ENCODE measurements at regions not wholly inside any gene's neighbourhood (a gene's known extent, or its start where the extent isn't known, plus 50 kb on each side); places are given as distances from the start of the nearest gene placed in this dataset.

DNA sequence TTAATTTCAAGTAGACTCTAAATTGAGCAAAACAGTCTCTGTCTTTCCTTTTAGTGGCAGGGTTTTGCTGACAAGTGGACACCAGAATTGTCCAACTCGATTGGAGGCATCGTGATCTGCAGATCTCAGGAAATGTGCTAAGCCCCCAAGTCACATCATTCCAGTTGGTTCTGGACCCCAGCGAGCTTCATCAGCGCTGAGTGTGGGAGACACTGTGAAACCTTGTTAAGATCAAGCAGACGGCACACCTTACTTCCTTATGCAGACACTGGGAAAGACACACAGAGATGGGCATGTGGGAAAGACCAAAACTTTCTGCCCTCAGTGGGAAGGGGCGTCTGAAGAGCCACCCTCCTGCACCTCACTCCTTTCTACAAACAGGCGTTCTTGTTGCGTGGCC is 440.8 kb downstream of the GLRX3 start:
- no peak overlapping the region for H3K27ac ChIP-seq (ENCODE audit: low read length)
- no peaks in the 10 kb centered on the region for H3K36me3 ChIP-seq (ENCODE audit: low read depth, low read length)
- no peaks in the 10 kb centered on the region for H3K27me3 ChIP-seq (ENCODE audit: low read length)
- no peak overlapping the region for H3K4me2 ChIP-seq (ENCODE audit: low read length)
- DNase-seq (no peak), ATAC-seq (no peak)
- H3K79me2 ChIP-seq (ENCODE audit: low read length) = no peaks in the 10 kb centered on the region
- ChIA-PET POLR2A (ENCODE audit: unreplicated experiment) (no interaction called here), CTCF (no interaction called here)
- TF ChIP-seq EZH2 (IDR thresholded peaks at IDR 0.05; ENCODE audit: low read length, unreplicated experiment) (no peak), EZH2phosphoT487 (IDR thresholded peaks at IDR 0.05; ENCODE audit: borderline replicate concordance, low read length) (no peak)
- TF ChIP-seq, protein P1, sequence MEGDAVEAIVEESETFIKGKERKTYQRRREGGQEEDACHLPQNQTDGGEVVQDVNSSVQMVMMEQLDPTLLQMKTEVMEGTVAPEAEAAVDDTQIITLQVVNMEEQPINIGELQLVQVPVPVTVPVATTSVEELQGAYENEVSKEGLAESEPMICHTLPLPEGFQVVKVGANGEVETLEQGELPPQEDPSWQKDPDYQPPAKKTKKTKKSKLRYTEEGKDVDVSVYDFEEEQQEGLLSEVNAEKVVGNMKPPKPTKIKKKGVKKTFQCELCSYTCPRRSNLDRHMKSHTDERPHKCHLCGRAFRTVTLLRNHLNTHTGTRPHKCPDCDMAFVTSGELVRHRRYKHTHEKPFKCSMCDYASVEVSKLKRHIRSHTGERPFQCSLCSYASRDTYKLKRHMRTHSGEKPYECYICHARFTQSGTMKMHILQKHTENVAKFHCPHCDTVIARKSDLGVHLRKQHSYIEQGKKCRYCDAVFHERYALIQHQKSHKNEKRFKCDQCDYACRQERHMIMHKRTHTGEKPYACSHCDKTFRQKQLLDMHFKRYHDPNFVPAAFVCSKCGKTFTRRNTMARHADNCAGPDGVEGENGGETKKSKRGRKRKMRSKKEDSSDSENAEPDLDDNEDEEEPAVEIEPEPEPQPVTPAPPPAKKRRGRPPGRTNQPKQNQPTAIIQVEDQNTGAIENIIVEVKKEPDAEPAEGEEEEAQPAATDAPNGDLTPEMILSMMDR (conservative IDR thresholded peaks at IDR 0.05; ENCODE audit: low read depth, low read length) = no peak
- no peaks in the 10 kb centered on the region for H3F3A ChIP-seq (ENCODE audit: low read length, unreplicated experiment)
- H2AFZ ChIP-seq (ENCODE audit: low read length) = no peak overlapping the region
- no peaks in the 10 kb centered on the region for H3K4me1 ChIP-seq (ENCODE audit: insufficient read depth, low read length)
- no peaks in the 10 kb centered on the region for H3K9me3 ChIP-seq (ENCODE audit: low read length)
- intact Hi-C loops (cut with micrococcal nuclease) = no loop called here
- H3K9me2 ChIP-seq (replicated peaks; ENCODE audit: low read length) = no peaks in the 10 kb centered on the region
- H3K4me3 ChIP-seq (ENCODE audit: low read length) = no peak overlapping the region
- H4K20me1 ChIP-seq (ENCODE audit: low read length) = no peaks in the 10 kb centered on the region
- no TSS peak for BruUV-seq (replicated peaks)
- H3K9ac ChIP-seq (ENCODE audit: low read length) = no peak overlapping the region

DNA sequence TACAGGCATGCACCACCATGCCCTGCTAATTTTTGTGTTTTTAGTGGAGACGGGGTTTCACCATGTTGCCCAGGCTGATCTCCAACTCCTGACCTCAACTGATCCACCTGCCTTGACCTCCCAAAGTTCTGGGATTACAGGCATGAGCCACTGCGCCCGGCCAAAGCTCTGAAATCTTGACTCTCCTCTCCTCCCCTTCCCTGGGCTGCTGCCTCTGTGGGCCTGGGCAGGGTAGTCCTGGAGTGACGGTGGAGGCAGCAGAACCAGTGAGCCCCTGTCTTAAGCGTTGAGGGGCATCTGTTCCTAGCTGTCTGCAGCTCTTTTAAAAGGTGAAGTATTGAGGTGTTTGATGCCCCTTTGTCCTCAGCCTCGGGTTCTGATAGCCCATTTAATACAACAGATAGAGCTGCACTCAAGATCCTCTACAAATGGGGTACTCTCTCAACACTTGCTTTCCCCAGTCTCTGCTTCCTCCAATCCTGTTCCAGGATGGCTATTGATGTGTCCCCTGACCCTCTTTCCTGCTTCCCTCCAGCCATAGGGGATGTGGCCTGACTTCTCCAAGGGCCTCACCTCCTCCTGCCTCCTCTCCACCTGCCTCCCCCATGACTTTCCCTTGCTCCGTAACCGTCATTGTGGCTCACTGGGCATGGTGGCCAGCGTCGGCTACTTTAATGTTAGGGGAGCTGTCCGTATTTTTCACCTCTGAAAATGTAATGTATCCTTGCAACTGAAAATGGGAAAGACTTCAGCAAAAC is 442.5 kb downstream of the GLRX3 start:
- H3K4me2 ChIP-seq (ENCODE audit: low read length) = no peak overlapping the region
- no peaks in the 10 kb centered on the region for H3K36me3 ChIP-seq (ENCODE audit: low read depth, low read length)
- H3F3A ChIP-seq (ENCODE audit: low read length, unreplicated experiment) = no peaks in the 10 kb centered on the region
- no peak overlapping the region for H3K27ac ChIP-seq (ENCODE audit: low read length)
- BruUV-seq (replicated peaks) = no TSS peak
- no peaks in the 10 kb centered on the region for H3K79me2 ChIP-seq (ENCODE audit: low read length)
- no peak overlapping the region for H3K9ac ChIP-seq (ENCODE audit: low read length)
- no peak overlapping the region for H3K4me3 ChIP-seq (ENCODE audit: low read length)
- no peaks in the 10 kb centered on the region for H4K20me1 ChIP-seq (ENCODE audit: low read length)
- H3K27me3 ChIP-seq (ENCODE audit: low read length) = no peaks in the 10 kb centered on the region
- no peak overlapping the region for H2AFZ ChIP-seq (ENCODE audit: low read length)
- no peak for DNase-seq
- intact Hi-C loops (cut with micrococcal nuclease) = no loop called here
- ChIA-PET CTCF (no interaction called here), POLR2A (ENCODE audit: unreplicated experiment) (no interaction called here)
- no peaks in the 10 kb centered on the region for H3K9me2 ChIP-seq (replicated peaks; ENCODE audit: low read length)
- TF ChIP-seq EZH2phosphoT487 (IDR thresholded peaks at IDR 0.05; ENCODE audit: borderline replicate concordance, low read length) (no peak), EZH2 (IDR thresholded peaks at IDR 0.05; ENCODE audit: low read length, unreplicated experiment) (no peak)
- TF ChIP-seq, protein P1 (conservative IDR thresholded peaks at IDR 0.05; ENCODE audit: low read depth, low read length) = no peak
- ATAC-seq = no peak
- H3K9me3 ChIP-seq (ENCODE audit: low read length) = no peaks in the 10 kb centered on the region
- no peaks in the 10 kb centered on the region for H3K4me1 ChIP-seq (ENCODE audit: insufficient read depth, low read length)

DNA sequence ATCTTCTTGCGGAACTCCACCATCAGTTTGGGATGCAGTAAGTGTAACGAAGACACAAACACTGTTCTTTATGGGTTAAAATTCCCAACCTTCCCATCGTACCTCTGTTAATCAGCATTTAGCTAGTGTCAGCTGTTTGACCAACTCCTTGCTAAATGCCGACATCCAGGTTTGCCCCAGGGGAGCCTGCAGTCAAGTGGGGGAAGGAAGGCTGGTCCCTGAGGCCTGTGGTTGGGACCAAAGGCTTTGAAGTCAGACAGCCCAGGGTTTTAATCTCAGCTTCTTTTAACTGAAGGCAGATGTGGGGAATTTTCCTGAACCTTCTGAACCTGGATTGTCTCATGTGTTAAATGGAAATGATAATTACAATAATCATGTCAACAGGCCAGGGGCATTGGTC is 443.7 kb downstream of the GLRX3 start:
- ChIA-PET POLR2A (ENCODE audit: unreplicated experiment) (no interaction called here), CTCF (no interaction called here)
- no peak overlapping the region for H3K27ac ChIP-seq (ENCODE audit: low read length)
- no peaks in the 10 kb centered on the region for H3K36me3 ChIP-seq (ENCODE audit: low read depth, low read length)
- no peaks in the 10 kb centered on the region for H3K4me1 ChIP-seq (ENCODE audit: insufficient read depth, low read length)
- H3F3A ChIP-seq (ENCODE audit: low read length, unreplicated experiment) = no peaks in the 10 kb centered on the region
- TF ChIP-seq, protein P1 (conservative IDR thresholded peaks at IDR 0.05; ENCODE audit: low read depth, low read length) = no peak
- ATAC-seq (no peak), DNase-seq (no peak)
- intact Hi-C loops (cut with micrococcal nuclease) = no loop called here
- no peak overlapping the region for H3K4me2 ChIP-seq (ENCODE audit: low read length)
- H3K9me3 ChIP-seq (ENCODE audit: low read length) = no peaks in the 10 kb centered on the region
- no peak overlapping the region for H2AFZ ChIP-seq (ENCODE audit: low read length)
- H3K4me3 ChIP-seq (ENCODE audit: low read length) = no peak overlapping the region
- no peaks in the 10 kb centered on the region for H3K27me3 ChIP-seq (ENCODE audit: low read length)
- BruUV-seq (replicated peaks) = no TSS peak
- no peaks in the 10 kb centered on the region for H3K9me2 ChIP-seq (replicated peaks; ENCODE audit: low read length)
- H4K20me1 ChIP-seq (ENCODE audit: low read length) = no peaks in the 10 kb centered on the region
- no peak overlapping the region for H3K9ac ChIP-seq (ENCODE audit: low read length)
- no peaks in the 10 kb centered on the region for H3K79me2 ChIP-seq (ENCODE audit: low read length)
